Activated naive CD4-positive, alpha-beta T cell treated with anti-CD3 and anti-CD28 coated beads, Interleukin-2, amount 50 U/mL, for 16 hours (primary cell): ENCODE measurements at regions not wholly inside any gene's neighbourhood (a gene's known extent, or its start where the extent isn't known, plus 50 kb on each side); places are given as distances from the start of the nearest gene placed in this dataset.
"Not testable (repeated sequence)": the region's sequence is repeated elsewhere in the genome, so short reads cannot be mapped to it uniquely, and the experiment has no call there.

Source experiments
- DNase-seq: peaks from one replicate; pipeline ENCODE4 v3.0.0-alpha.2; 2020

GRCh38 chr5:91867799-91868198, 484.7 kb upstream of the ARRDC3 start:
- DNase-seq, result no peak

GRCh38 chr5:91865915-91866314, 482.8 kb upstream of the ARRDC3 start:
- no peak for DNase-seq

GRCh38 chr5:91864962-91865361, 481.8 kb upstream of the ARRDC3 start:
- DNase-seq, result no peak

GRCh38 chr5:91851670-91852069, 468.6 kb upstream of the ARRDC3 start:
- DNase-seq, result no peak

GRCh38 chr5:91850031-91850430, 466.9 kb upstream of the ARRDC3 start:
- DNase-seq, result no peak

- DNase-seq, result no peak
These were observed 466.0 kb upstream of the ARRDC3 start for GRCh38 chr5:91849069-91849468.

- no peak for DNase-seq
These were observed 465.3 kb upstream of the ARRDC3 start for GRCh38 chr5:91848453-91848852.

- DNase-seq, result no peak
These were observed 458.3 kb upstream of the ARRDC3 start for GRCh38 chr5:91841423-91841822.

GRCh38 chr5:91840412-91840811, 457.3 kb upstream of the ARRDC3 start:
- DNase-seq, result no peak

- DNase-seq, result no peak
These were observed 456.6 kb upstream of the ARRDC3 start for GRCh38 chr5:91839721-91840120.

- no peak for DNase-seq
These were observed 456.1 kb upstream of the ARRDC3 start for GRCh38 chr5:91839233-91839632.

GRCh38 chr5:91830361-91830953, 447.3 kb upstream of the ARRDC3 start:
- no peak for DNase-seq

- DNase-seq, result no peak
These were observed 442.5 kb upstream of the ARRDC3 start for GRCh38 chr5:91825618-91826017.

- DNase-seq, result no peak
These were observed 441.3 kb upstream of the ARRDC3 start for GRCh38 chr5:91824406-91824805.

- DNase-seq, result no peak
These were observed 437.8 kb upstream of the ARRDC3 start for GRCh38 chr5:91820874-91821273.

GRCh38 chr5:91816681-91817080, 433.6 kb upstream of the ARRDC3 start:
- no peak for DNase-seq

- no peak for DNase-seq
These were observed 414.5 kb upstream of the ARRDC3 start for GRCh38 chr5:91797576-91797975.

GRCh38 chr5:91794856-91795548, 411.9 kb upstream of the ARRDC3 start:
- DNase-seq, result no peak

GRCh38 chr5:91794455-91794854, 411.3 kb upstream of the ARRDC3 start:
- DNase-seq, result no peak

GRCh38 chr5:91787718-91788117, 404.6 kb upstream of the ARRDC3 start:
- no peak for DNase-seq

- DNase-seq, result no peak
These were observed 394.6 kb upstream of the ARRDC3 start for GRCh38 chr5:91777671-91778070.

- DNase-seq, result no peak
These were observed 393.1 kb upstream of the ARRDC3 start for GRCh38 chr5:91776249-91776648.

- no peak for DNase-seq
These were observed 387.3 kb upstream of the ARRDC3 start for GRCh38 chr5:91770400-91770799.

GRCh38 chr5:91757383-91757782, 374.3 kb upstream of the ARRDC3 start:
- DNase-seq, result not testable (repeated sequence)

GRCh38 chr5:91754990-91755389, 371.9 kb upstream of the ARRDC3 start:
- no peak for DNase-seq
